ENCODE measurements at regions not wholly inside any gene's neighbourhood (a gene's known extent, or its start where the extent isn't known, plus 50 kb on each side); places are given as distances from the start of the nearest gene placed in this dataset.
"Not testable (repeated sequence)": the region's sequence is repeated elsewhere in the genome, so short reads cannot be mapped to it uniquely, and the experiment has no call there.

- in situ Hi-C loops (cut with HindIII; ENCODE audit: low sequenced_read_pairs), result no loop called here
These were observed 407.2 kb upstream of the MYT1L start for GRCh38 chr2:2738276-2738675.

GRCh38 chr2:2735041-2735440 lies 404.0 kb upstream of the MYT1L start:
- in situ Hi-C loops (cut with HindIII; ENCODE audit: low sequenced_read_pairs), result no loop called here

GRCh38 chr2:2734308-2734707 lies 403.2 kb upstream of the MYT1L start:
- in situ Hi-C loops (cut with HindIII; ENCODE audit: low sequenced_read_pairs), result no loop called here

GRCh38 chr2:2733818-2734217 lies 402.7 kb upstream of the MYT1L start:
- in situ Hi-C loops (cut with HindIII; ENCODE audit: low sequenced_read_pairs), result no loop called here

GRCh38 chr2:2732331-2733119 lies 401.4 kb upstream of the MYT1L start:
- in situ Hi-C loops (cut with HindIII; ENCODE audit: low sequenced_read_pairs), result no loop called here

- in situ Hi-C loops (cut with HindIII; ENCODE audit: low sequenced_read_pairs), result no loop called here
These were observed 400.8 kb upstream of the MYT1L start for GRCh38 chr2:2731816-2732284.

GRCh38 chr2:2731101-2731815 lies 400.2 kb upstream of the MYT1L start:
- in situ Hi-C loops (cut with HindIII; ENCODE audit: low sequenced_read_pairs), result no loop called here

- in situ Hi-C loops (cut with HindIII; ENCODE audit: low sequenced_read_pairs), result no loop called here
These were observed 399.3 kb upstream of the MYT1L start for GRCh38 chr2:2730301-2730833.

- in situ Hi-C loops (cut with HindIII; ENCODE audit: low sequenced_read_pairs), result loop anchor here (5.0 kb wide), 1 partner anchor 82 kb away; no protein-coding TSS in a partner anchor
These were observed 398.2 kb upstream of the MYT1L start for GRCh38 chr2:2729246-2729645.

- in situ Hi-C loops (cut with HindIII; ENCODE audit: low sequenced_read_pairs), result loop anchor here (5.0 kb wide), 1 partner anchor 81 kb away; no protein-coding TSS in a partner anchor
These were observed 397.6 kb upstream of the MYT1L start for GRCh38 chr2:2728635-2729034.

- in situ Hi-C loops (cut with HindIII; ENCODE audit: low sequenced_read_pairs), result loop anchor here (5.0 kb wide), 1 partner anchor 81 kb away; no protein-coding TSS in a partner anchor
These were observed 396.9 kb upstream of the MYT1L start for GRCh38 chr2:2727876-2728511.

- in situ Hi-C loops (cut with HindIII; ENCODE audit: low sequenced_read_pairs), result loop anchor here (5.0 kb wide), 1 partner anchor 79 kb away; no protein-coding TSS in a partner anchor
These were observed 395.1 kb upstream of the MYT1L start for GRCh38 chr2:2726163-2726562.

- in situ Hi-C loops (cut with HindIII; ENCODE audit: low sequenced_read_pairs), result no loop called here
These were observed 392.0 kb upstream of the MYT1L start for GRCh38 chr2:2723064-2723463.

- in situ Hi-C loops (cut with HindIII; ENCODE audit: low sequenced_read_pairs), result no loop called here
These were observed 390.3 kb upstream of the MYT1L start for GRCh38 chr2:2721296-2721835.

- in situ Hi-C loops (cut with HindIII; ENCODE audit: low sequenced_read_pairs), result not testable (repeated sequence)
These were observed 389.7 kb upstream of the MYT1L start for GRCh38 chr2:2720806-2721205.

GRCh38 chr2:2720351-2720750 lies 389.3 kb upstream of the MYT1L start:
- in situ Hi-C loops (cut with HindIII; ENCODE audit: low sequenced_read_pairs), result no loop called here

GRCh38 chr2:2719781-2720180 lies 388.7 kb upstream of the MYT1L start:
- in situ Hi-C loops (cut with HindIII; ENCODE audit: low sequenced_read_pairs), result no loop called here

GRCh38 chr2:2719015-2719414 lies 387.9 kb upstream of the MYT1L start:
- in situ Hi-C loops (cut with HindIII; ENCODE audit: low sequenced_read_pairs), result no loop called here

GRCh38 chr2:2717406-2717805 lies 386.3 kb upstream of the MYT1L start:
- in situ Hi-C loops (cut with HindIII; ENCODE audit: low sequenced_read_pairs), result no loop called here

GRCh38 chr2:2716771-2717170 lies 385.7 kb upstream of the MYT1L start:
- in situ Hi-C loops (cut with HindIII; ENCODE audit: low sequenced_read_pairs), result no loop called here

Measured in endothelial cell of hepatic sinusoid (primary cell).